ENCODE measurements at regions not wholly inside any gene's neighbourhood (a gene's known extent, or its start where the extent isn't known, plus 50 kb on each side); places are given as distances from the start of the nearest gene placed in this dataset.

DNA sequence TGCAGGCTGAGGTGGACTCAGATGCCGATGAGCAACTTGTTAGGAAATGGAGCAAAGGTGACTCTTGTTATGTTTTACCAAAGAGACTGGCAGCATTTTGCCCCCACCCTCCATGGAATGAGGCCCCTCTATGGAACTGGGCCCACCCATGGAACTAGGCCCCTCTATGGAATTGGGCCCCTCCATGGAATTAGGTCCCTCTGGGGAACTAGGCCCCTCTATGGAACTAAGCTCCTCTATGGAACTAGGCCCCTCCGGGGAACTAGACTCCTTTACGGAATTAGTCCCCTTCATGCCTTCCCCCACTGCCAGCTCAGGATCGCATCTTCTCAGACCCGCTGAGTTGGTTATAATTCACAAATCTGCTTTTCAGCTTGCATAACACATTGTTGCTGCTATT is 144.9 kb downstream of the THBS2 start:
- TF ChIP-seq TEAD4 (IDR thresholded peaks at IDR 0.05) = no peak
- no peak for TF ChIP-seq CEBPB (IDR thresholded peaks at IDR 0.05)
- no peak for TF ChIP-seq MAX (IDR thresholded peaks at IDR 0.05)
- TF ChIP-seq REST (IDR thresholded peaks at IDR 0.05; ENCODE audit: low read depth) = no peak
- no peak for TF ChIP-seq ZBTB7A (IDR thresholded peaks at IDR 0.05; ENCODE audit: low read depth)
